ENCODE measurements at regions not wholly inside any gene's neighbourhood (a gene's known extent, or its start where the extent isn't known, plus 50 kb on each side); places are given as distances from the start of the nearest gene placed in this dataset.

- TF ChIP-seq CTCF (IDR thresholded peaks at IDR 0.05; ENCODE audit: insufficient read depth, low read length, poor library complexity, severe bottlenecking) = no peak
- no peak for TF ChIP-seq EZH2phosphoT487 (conservative IDR thresholded peaks at IDR 0.05; ENCODE audit: low read length)
These were observed 288.7 kb downstream of the PRDM5 start for GRCh38 chr4:120633810-120634209.
